GM21447 (cell line): ENCODE measurements at regions not wholly inside any gene's neighbourhood (a gene's known extent, or its start where the extent isn't known, plus 50 kb on each side); places are given as distances from the start of the nearest gene placed in this dataset.
"Not testable (repeated sequence)": the region's sequence is repeated elsewhere in the genome, so short reads cannot be mapped to it uniquely, and the experiment has no call there.

ENCODE experiments used
- ATAC-seq: cut with Tn5 transposase; IDR thresholded peaks from one replicate; pipeline ENCODE4 v1.9.1; 2021; ENCODE audit not compliant: unreplicated experiment

DNA sequence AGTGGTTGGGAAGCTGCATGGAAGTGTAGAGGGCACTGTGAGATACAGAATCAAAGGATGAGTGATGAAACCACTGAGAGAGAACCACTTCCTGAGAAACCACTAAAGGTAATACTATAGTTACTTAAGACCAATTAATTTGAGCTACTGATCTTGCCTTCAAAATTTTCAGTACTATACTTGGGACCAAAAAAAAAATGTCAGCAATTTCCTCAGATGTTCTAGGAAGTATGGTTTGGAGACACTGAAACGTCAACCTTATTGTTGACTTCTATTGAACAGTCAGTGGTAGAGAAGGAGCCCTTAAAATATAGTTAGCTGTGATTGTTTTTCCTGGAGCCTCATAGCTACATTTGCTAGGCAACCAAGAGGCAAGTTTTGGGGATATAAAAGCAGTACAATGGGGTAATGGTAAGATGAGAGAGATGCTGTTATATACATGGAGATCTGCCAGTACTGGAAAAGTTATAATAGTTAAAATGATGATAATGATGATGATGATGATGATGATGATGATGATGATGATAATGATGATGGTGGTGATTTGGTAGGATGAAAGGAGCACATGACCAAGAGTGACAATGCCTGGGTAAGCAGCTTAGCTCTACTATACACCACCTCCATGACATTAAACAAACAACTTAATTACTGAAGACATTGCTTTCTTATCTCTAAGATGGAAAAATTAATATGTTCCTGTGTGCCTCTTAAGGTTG lies 300.9 kb upstream of the G2E3 start:
- ATAC-seq = no peak

GRCh38 chr14:30260833-30261607 lies 297.9 kb upstream of the G2E3 start:
- no peak for ATAC-seq

GRCh38 chr14:30264161-30264560 lies 294.8 kb upstream of the G2E3 start:
- ATAC-seq = no peak

DNA sequence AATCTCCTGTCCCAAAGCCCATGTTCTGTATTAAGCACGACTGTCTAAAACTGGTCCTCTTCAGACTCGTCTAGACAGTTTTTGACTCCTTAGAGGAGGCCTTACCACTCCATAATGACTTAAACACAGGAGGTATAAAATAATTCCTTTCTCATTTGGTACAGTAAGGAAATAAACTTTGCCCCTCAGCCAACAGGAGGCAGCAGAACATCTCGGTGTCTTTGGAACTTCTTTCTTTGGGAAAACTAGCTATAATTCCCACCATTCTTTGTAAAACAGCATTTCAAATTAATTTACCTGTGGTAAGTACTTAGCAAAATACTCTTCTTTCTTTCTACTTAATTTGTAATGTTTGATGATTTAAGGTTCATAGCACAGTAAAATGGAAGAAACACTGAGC lies 292.7 kb upstream of the G2E3 start:
- no peak for ATAC-seq

DNA sequence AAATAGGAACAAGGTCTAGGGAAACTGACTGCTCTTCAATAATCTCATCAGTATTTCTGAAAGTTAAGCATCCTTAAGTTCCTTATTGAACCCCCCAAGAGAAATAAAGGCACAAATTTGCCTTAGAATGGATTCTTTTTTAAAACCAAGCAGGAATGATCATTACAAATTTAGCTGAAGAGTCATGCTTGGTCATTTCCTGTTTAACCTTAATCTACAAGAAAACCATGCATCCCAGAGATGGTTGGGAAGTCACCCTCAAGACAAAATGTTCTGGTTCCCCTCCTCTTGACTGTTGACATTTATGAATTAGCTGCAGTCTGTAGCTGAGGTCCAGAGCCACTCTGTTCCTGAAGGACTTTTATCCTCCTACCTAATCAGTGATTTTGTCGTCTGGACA lies 291.8 kb upstream of the G2E3 start:
- ATAC-seq = no peak

GRCh38 chr14:30270200-30271161 lies 288.5 kb upstream of the G2E3 start:
- peak; percentile 98 for ATAC-seq

- ATAC-seq = no peak
Observed at GRCh38 chr14:30271811-30272323, 287.1 kb upstream of the G2E3 start.

- ATAC-seq = no peak
Observed at GRCh38 chr14:30272848-30273832, 285.8 kb upstream of the G2E3 start.

DNA sequence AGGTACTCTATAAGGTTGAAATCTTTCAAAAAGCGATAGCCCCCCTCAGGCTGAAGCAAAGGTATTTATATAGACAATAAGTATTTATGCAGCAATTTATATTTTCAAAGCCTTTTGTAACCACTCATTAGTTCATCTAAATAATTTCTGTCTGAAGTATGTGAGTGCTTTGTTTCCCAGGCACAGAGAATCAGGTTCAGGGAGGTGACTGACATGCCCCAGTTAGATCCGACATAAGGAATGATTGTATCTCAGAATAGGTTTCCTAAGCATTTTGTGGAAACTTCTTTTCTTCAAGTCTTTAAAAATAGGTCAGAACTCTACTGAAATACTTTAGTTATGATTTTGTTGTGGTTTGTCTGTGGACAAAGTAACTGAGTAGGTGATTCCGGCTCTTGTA lies 283.4 kb upstream of the G2E3 start:
- ATAC-seq = no peak

- ATAC-seq = no peak
Observed at GRCh38 chr14:30277268-30277667, 281.7 kb upstream of the G2E3 start.

GRCh38 chr14:30278856-30279255 lies 280.1 kb upstream of the G2E3 start:
- not testable (repeated sequence) for ATAC-seq

DNA sequence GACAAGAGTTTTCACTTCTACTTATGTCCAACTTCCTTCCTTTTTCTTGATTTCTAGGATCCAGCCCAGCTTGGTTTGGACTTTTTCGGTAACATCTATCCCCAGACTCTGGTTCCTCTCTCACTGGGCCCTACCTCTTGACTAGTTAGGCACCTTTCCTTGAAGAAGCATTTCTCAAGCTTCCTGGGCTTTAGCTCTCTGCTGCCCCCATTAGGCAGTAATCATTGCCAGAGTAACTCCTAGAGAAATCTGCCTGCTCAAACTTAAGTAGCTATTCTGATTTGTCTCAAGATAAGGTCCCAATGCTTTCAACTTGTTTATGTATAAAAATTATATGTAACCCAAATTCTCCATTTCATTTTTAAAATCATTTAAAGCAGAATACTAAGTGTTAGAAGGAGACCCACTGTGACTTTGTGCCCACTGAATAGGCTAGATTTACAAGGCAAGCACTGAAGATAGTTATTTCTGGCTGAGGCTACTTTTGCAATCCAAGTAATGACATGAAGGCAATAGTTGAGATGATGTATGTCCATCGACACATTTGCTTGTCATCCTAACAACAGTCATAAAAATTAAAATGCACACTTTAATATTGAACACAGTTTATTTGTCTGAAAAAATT lies 275.0 kb upstream of the G2E3 start:
- ATAC-seq = no peak

DNA sequence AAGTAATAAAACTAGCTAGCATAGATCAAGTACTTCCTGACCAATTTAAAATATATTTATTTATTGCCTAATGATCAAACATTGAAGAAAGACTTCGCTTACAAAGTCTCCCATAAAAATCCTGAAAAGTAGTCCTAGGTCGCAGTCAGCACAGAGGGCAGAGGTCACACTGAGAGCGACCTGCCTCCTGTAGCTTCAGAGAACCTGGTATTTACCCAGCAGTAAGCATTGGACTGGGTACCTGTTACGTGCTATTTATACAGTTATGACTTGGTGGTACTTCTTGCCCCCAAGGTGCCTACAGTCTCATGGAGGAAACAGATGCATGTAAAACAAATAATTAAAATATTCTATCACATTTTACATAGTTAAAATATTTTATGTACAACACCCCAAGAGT lies 274.1 kb upstream of the G2E3 start:
- no peak for ATAC-seq

- ATAC-seq = no peak
Observed at GRCh38 chr14:30287579-30288445, 271.1 kb upstream of the G2E3 start.

GRCh38 chr14:30290001-30290400 lies 269.0 kb upstream of the G2E3 start:
- ATAC-seq = no peak

DNA sequence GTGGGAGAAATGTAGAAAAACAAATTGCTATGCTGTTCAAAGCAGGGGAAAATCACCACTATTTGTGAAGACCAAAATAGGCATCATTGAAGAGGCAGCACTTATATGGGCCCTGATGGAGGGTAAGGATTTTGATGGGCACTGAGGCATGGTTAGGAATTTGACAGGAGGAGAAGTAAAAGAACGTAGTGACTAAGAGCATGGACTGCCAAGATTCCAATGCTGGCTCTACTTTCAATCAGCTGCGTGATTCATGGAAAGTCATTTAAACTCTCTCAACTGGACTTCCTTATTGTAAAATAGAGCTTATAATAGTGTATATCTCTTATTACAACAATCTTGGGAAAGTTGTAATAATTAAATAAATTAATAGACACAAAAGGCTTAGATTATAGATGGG lies 267.7 kb upstream of the G2E3 start:
- ATAC-seq = no peak

DNA sequence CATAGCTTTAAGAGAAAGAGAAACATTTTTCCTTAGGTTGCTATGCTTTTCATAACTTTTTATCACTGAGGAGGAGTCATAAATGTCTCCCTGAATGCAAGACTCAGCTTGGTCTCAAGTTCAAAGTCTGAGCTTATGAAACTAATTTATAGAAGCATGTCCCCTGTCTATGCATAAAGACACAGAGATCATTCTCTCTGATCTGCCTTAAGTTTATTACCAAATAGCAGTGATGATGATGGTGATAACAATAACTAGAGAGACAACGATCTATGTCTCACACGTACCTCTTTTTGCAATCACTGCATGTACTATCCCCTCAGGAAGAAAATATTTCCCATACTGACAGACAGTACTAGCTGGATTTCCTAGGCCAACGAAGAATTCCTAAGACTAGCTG lies 266.4 kb upstream of the G2E3 start:
- ATAC-seq = no peak

- ATAC-seq = no peak
Observed at GRCh38 chr14:30295980-30296379, 263.0 kb upstream of the G2E3 start.
